PC-9 (cell line): ENCODE measurements at regions not wholly inside any gene's neighbourhood (a gene's known extent, or its start where the extent isn't known, plus 50 kb on each side); places are given as distances from the start of the nearest gene placed in this dataset.

Experiments used
- BruUV-seq: library from RNA; stranded (reverse); fragments of 400-500 nt; replicated peaks from 2 replicates; lab custom pipeline; 2021; lab: Mats Ljungman, UMichigan
- CTCF ChIA-PET: fragments of 300-600 bp; sonication (Branson Sonifier 250); formaldehyde crosslinking; loops from one replicate; lab custom pipeline; 2022; ENCODE audit warnings: antibody characterized with exemption; lab: Charles Lee
- POLR2A ChIA-PET: fragments of 300-600 bp; sonication (Branson Sonifier 250); formaldehyde crosslinking; loops from one replicate; lab custom pipeline; 2022; ENCODE audit warnings: antibody characterized with exemption; ENCODE audit not compliant: unreplicated experiment; lab: Charles Lee
- DNase-seq, 2 experiments: peaks; one replicate each; pipeline versions ENCODE4 v3.0.0 to v3.0.0-alpha.2; 2015 to 2022; ENCODE audit warnings: mixed read lengths in 1 of 2
- H2AFZ ChIP-seq: fragments of 200-600 bp; sonication (generic); 2 replicates; pipeline ENCODE4 v1.8.1; 2017; ENCODE audit warnings: antibody characterized with exemption
- H3F3A ChIP-seq: fragments of 200-600 bp; sonication (generic); 2 replicates; pipeline ENCODE4 v1.8.1; 2017; ENCODE audit warnings: antibody characterized with exemption, mild to moderate bottlenecking, low read depth; ENCODE audit not compliant: insufficient read depth
- H3K27ac ChIP-seq: fragments of 200-600 bp; sonication (generic); 2 replicates; pipeline ENCODE4 v1.6.1; 2016; ENCODE audit warnings: mixed run types
- H3K27me3 ChIP-seq: fragments of 200-600 bp; sonication (generic); 2 replicates; pipeline ENCODE4 v1.6.1; 2016; ENCODE audit warnings: low read depth, mixed run types; ENCODE audit not compliant: insufficient read depth
- H3K36me3 ChIP-seq: fragments of 200-600 bp; sonication (generic); 2 replicates; pipeline ENCODE4 v1.6.1; 2016; ENCODE audit warnings: low read depth, mixed run types
- H3K4me1 ChIP-seq: fragments of 200-600 bp; sonication (generic); replicated peaks from 2 replicates; pipeline ENCODE4 v1.6.1; 2016; ENCODE audit warnings: mixed run types; ENCODE audit not compliant: insufficient read depth
- H3K4me2 ChIP-seq: fragments of 200-600 bp; sonication (generic); 2 replicates; pipeline ENCODE4 v1.6.1; 2017; ENCODE audit warnings: mixed run types
- H3K4me3 ChIP-seq: fragments of 200-600 bp; sonication (generic); 2 replicates; pipeline ENCODE4 v1.6.1; 2016; ENCODE audit warnings: mixed run types
- H3K79me2 ChIP-seq: fragments of 200-600 bp; sonication (generic); 2 replicates; pipeline ENCODE4 v1.6.1; 2017; ENCODE audit warnings: low read depth, mixed run types
- H3K9me2 ChIP-seq: fragments of 200-600 bp; sonication (generic); 2 replicates; pipeline ENCODE4 v1.8.1; 2017; ENCODE audit warnings: mild to moderate bottlenecking; ENCODE audit not compliant: insufficient read depth
- H3K9me3 ChIP-seq: fragments of 200-600 bp; sonication (generic); 2 replicates; pipeline ENCODE4 v1.8.1; 2016; ENCODE audit warnings: low read depth; ENCODE audit not compliant: insufficient read depth
- H4K20me1 ChIP-seq: fragments of 200-600 bp; sonication (generic); 2 replicates; pipeline ENCODE4 v1.8.1; 2017; ENCODE audit not compliant: insufficient read depth
- EZH2 ChIP-seq: fragments of 200-600 bp; sonication (generic); IDR thresholded peaks from 2 replicates; pipeline ENCODE4 v1.8.0; 2017; ENCODE audit warnings: antibody characterized with exemption, low read depth
- intact Hi-C: fragments of 100-400 bp; cut with micrococcal nuclease; formaldehyde crosslinking; loops from one replicate; pipeline ENCODE4 v1.10.0; 2022; ENCODE audit not compliant: unreplicated experiment
- TF ChIP-seq, protein P1 (sequence below): fragments of 200-600 bp; sonication (generic); conservative IDR thresholded peaks from 2 replicates; pipeline ENCODE4 v1.6.1; 2017; ENCODE audit warnings: mixed run types, antibody characterized with exemption, mild to moderate bottlenecking, moderate library complexity

DNA sequence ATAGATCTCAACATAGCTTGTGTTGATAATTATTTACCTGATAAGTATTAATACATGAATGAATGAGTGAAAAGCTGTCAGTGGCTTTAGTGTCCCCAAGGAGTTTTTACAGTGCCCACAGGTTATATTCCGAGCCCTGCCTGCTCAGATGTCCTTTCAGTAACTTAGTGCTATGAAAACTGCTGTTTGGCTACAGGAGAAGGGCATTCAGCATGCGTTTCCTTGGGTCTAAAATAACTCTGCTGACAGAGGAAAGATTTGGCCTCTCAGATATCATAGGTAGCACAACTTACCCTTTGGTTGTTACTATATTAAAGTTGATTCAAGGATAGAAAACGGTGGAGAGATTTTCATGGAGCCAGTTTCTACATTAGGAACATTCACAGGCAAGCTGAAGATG is 241.0 kb downstream of the ETAA1 start:
- Histone ChIP-seq H3K4me1 (no peaks in the 10 kb centered on the region), H3K4me3 (no peak overlapping the region), H3K36me3 (no peaks in the 10 kb centered on the region), H3K9me3 (no peaks in the 10 kb centered on the region), H3K27me3 (peaks cover 5% of the 10 kb centered on the region; the same call in 1 of the 2 replicates), H2AFZ (no peak overlapping the region), H3K4me2 (no peak overlapping the region), H3K79me2 (no peaks in the 10 kb centered on the region), H3K27ac (no peak overlapping the region), H3F3A (no peaks in the 10 kb centered on the region), H3K9me2 (no peaks in the 10 kb centered on the region; the same call in 1 of the 2 replicates), H4K20me1 (no peaks in the 10 kb centered on the region)
- TF ChIP-seq, protein P1, sequence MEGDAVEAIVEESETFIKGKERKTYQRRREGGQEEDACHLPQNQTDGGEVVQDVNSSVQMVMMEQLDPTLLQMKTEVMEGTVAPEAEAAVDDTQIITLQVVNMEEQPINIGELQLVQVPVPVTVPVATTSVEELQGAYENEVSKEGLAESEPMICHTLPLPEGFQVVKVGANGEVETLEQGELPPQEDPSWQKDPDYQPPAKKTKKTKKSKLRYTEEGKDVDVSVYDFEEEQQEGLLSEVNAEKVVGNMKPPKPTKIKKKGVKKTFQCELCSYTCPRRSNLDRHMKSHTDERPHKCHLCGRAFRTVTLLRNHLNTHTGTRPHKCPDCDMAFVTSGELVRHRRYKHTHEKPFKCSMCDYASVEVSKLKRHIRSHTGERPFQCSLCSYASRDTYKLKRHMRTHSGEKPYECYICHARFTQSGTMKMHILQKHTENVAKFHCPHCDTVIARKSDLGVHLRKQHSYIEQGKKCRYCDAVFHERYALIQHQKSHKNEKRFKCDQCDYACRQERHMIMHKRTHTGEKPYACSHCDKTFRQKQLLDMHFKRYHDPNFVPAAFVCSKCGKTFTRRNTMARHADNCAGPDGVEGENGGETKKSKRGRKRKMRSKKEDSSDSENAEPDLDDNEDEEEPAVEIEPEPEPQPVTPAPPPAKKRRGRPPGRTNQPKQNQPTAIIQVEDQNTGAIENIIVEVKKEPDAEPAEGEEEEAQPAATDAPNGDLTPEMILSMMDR: no peak
- no peak for TF ChIP-seq EZH2
- intact Hi-C loops: no loop called here
- no TSS peak for BruUV-seq
- ChIA-PET POLR2A (no interaction called here), CTCF (no interaction called here)
- no peak for DNase-seq

- intact Hi-C loops: no loop called here
- no TSS peak for BruUV-seq
- no peaks in the 10 kb centered on the region for H3F3A ChIP-seq
- ChIA-PET POLR2A (no interaction called here), CTCF (no interaction called here)
- H3K4me3 ChIP-seq: no peak overlapping the region
- no peaks in the 10 kb centered on the region for H3K9me3 ChIP-seq
- no peak overlapping the region for H3K4me2 ChIP-seq
- H3K27ac ChIP-seq: no peak overlapping the region
- TF ChIP-seq, protein P1: no peak
- TF ChIP-seq EZH2: no peak
- H3K9me2 ChIP-seq: no peaks in the 10 kb centered on the region; the same call in 1 of the 2 replicates
- no peak overlapping the region for H2AFZ ChIP-seq
- no peaks in the 10 kb centered on the region for H4K20me1 ChIP-seq
- no peaks in the 10 kb centered on the region for H3K4me1 ChIP-seq
- H3K79me2 ChIP-seq: no peaks in the 10 kb centered on the region
- no peaks in the 10 kb centered on the region for H3K27me3 ChIP-seq
- no peaks in the 10 kb centered on the region for H3K36me3 ChIP-seq
- no peak for DNase-seq
These were observed 244.3 kb downstream of the ETAA1 start for GRCh38 chr2:67641312-67642045.

DNA sequence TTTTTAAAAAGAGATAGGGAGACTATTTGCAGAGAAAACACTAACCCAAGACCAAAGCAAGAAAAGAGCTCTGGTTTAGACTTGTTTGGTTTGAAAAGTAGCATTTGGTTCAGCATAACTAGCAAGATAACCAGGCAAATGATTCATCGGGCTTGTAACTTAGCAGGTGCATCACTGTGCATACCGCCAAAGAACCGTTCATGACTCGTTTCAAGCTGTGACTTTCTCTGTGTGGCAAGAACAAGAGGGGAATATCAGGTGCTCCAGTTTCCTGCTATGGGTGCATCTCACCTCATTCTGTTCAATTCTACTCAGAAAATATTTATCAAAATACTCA is 244.9 kb downstream of the ETAA1 start:
- no TSS peak for BruUV-seq
- H3K4me3 ChIP-seq: no peak overlapping the region

More for the DNA sequence above, 244.9 kb downstream of the ETAA1 start:
- Histone ChIP-seq H4K20me1 (no peaks in the 10 kb centered on the region), H3K27me3 (no peaks in the 10 kb centered on the region), H2AFZ (no peak overlapping the region), H3K9me3 (no peaks in the 10 kb centered on the region), H3K9me2 (no peaks in the 10 kb centered on the region; the same call in 1 of the 2 replicates), H3K4me2 (no peak overlapping the region), H3F3A (no peaks in the 10 kb centered on the region), H3K4me1 (no peaks in the 10 kb centered on the region), H3K27ac (no peak overlapping the region), H3K36me3 (no peaks in the 10 kb centered on the region), H3K79me2 (no peaks in the 10 kb centered on the region)
- intact Hi-C loops: no loop called here
- no peak for DNase-seq
- CTCF ChIA-PET: no interaction called here
- POLR2A ChIA-PET: no interaction called here
- TF ChIP-seq EZH2: no peak
- TF ChIP-seq, protein P1: no peak
